SK-N-MC (cell line): ENCODE measurements at regions not wholly inside any gene's neighbourhood (a gene's known extent, or its start where the extent isn't known, plus 50 kb on each side); places are given as distances from the start of the nearest gene placed in this dataset.
"Not testable (repeated sequence)": the region's sequence is repeated elsewhere in the genome, so short reads cannot be mapped to it uniquely, and the experiment has no call there.

Experiments used
- EZH2 ChIP-seq: fragments of 200-600 bp; sonication (generic); IDR thresholded peaks from one replicate; pipeline ENCODE4 v1.6.1; 2017; ENCODE audit warnings: antibody characterized with exemption
- FOXP2 ChIP-seq: optimal IDR thresholded peaks from 2 replicates; pipeline ENCODE3; 2011; ENCODE audit warnings: mild to moderate bottlenecking, moderate library complexity; ENCODE audit not compliant: insufficient read depth; ENCODE audit errors: extremely low read length, control extremely low read depth
- POLR2AphosphoS5 ChIP-seq: IDR thresholded peaks from 2 replicates; pipeline ENCODE4 v1.6.1; 2012; ENCODE audit warnings: mild to moderate bottlenecking, low read depth, low read length, borderline replicate concordance

DNA sequence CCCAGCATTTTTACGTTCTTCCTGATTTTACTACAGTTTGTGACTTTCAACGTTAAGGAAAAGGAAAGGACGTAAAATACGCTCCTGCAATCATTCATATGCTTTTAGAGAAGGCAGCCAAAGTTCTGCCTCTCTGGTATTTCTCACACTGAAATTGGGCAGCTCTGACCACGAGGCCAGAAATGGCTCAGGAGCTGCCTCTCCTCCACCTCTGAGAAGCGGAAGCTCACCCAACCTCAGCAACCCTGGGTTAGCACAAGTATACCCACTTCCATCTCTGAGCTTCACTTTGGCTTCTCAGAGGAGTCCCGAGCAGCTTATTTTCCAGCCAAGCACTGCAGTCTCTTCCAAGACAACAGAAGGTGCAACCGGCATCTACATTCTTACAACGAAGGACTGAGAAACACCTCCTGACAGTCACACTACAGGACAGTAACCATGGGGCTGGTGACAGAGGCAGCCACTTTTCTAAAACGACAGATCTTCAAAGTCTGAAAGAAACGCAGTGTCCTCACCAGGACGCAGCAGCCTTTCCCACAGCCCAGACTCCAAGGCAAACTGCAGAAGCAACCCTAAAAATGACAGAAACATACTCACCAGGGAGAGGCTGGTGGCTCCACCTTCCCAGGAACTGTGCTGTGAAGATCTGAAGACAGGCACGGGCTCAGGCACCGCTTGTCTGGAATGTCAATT is 373.7 kb downstream of the BCL2L11 start:
- not testable (repeated sequence) for TF ChIP-seq EZH2, POLR2AphosphoS5, FOXP2
